ENCODE measurements at regions not wholly inside any gene's neighbourhood (a gene's known extent, or its start where the extent isn't known, plus 50 kb on each side); places are given as distances from the start of the nearest gene placed in this dataset.
A peak's percentile ranks its signal among the peaks of the same experiment; 100 is the strongest.
"Not testable (repeated sequence)": the region's sequence is repeated elsewhere in the genome, so short reads cannot be mapped to it uniquely, and the experiment has no call there.

- DNase-seq (ENCODE audit: low read depth in 2 of 2): no peak
Measured at GRCh38 chr13:30065181-30065580, 214.8 kb upstream of the UBL3 start.

GRCh38 chr13:30063892-30064291 is 213.5 kb upstream of the UBL3 start:
- DNase-seq (ENCODE audit: low read depth in 2 of 2): no peak

GRCh38 chr13:30061217-30061616 is 210.8 kb upstream of the UBL3 start:
- no peak for DNase-seq (ENCODE audit: low read depth in 2 of 2)

GRCh38 chr13:30058429-30058828 is 208.0 kb upstream of the UBL3 start:
- DNase-seq (ENCODE audit: low read depth in 2 of 2): no peak

DNA sequence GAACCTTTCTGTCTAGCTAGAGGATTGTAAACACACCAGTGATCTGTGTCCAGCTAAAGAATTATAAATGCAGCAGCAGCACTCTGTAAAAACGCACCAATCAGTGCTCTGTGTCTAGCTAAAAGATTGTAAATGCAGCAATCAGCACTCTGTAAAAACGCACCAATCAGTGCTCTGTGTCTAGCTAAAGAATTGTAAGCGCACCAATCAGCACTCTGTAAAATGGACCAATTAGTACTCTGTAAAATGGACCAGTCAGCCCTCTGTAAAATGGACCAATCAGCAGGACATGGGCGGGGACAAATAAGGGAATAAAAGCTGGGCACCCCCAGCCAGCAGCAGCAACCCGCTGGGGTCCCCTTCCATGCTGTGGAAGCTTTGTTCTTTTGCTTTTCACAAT is 204.1 kb upstream of the UBL3 start:
- DNase-seq (ENCODE audit: low read depth in 2 of 2): not testable (repeated sequence)

- no peak for DNase-seq (ENCODE audit: low read depth in 2 of 2)
Measured at GRCh38 chr13:30053939-30054338, 203.5 kb upstream of the UBL3 start.

- DNase-seq (ENCODE audit: low read depth in 2 of 2): no peak
Measured at GRCh38 chr13:30052120-30052519, 201.7 kb upstream of the UBL3 start.

DNA sequence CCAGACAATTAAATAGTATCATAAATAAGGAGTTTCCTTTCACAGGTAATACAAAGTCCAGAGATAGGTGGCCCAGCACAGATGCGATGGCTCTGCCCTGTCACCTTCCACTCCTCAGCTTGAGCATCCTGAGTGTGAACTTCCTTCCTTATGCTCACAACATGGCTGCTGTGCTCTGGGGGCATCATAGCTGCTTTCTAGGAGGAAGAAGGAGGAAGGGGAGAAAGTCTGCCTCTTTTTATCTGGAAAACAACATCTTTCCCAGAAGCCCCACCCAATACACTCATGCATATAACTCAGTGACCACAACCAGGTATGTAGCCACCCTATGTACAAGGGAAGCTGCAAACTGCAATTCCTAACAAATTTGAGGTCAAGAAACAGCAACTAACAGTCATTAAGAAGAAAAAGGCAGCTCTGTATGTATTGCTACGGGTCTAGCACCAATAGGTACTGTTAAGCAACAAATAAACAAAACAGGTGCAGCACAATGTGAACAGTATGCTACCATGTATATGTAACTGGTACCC is 201.2 kb upstream of the UBL3 start:
- no peak for DNase-seq (ENCODE audit: low read depth in 2 of 2)

GRCh38 chr13:30049692-30050091 is 199.3 kb upstream of the UBL3 start:
- DNase-seq (ENCODE audit: low read depth in 2 of 2): no peak

DNA sequence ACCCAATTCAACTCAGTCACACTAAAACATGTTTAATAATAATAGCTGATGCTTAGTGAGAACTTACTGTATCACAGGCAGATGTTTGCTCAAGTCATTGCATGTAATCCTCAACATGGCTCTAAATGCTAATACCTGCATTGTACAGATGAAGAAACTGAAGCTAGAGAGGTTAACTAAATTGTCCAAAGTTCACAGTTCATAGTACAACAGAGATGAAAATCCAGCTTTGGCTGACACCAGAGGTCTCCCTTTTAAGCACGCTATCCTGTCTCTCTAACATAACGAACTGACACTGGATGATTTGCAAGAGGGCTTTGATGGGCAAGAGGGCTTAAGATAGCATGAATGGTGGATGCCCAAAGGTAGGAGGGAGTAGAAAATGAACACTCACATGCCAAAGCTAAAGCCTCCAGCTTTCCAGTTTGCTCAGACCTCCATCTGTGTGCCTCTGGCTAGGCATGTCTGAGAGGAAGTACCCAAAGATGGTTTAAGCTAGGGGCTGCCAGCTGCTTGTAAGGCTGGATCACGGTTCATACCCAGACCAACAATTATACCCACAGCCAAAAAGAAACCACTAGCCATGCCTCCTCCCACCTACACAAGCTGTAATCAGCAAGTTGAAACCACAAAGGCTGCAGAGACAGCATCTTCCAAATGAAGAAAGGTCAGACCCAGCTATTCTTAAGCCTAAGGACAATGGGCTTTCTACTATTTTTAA is 196.9 kb upstream of the UBL3 start:
- DNase-seq (ENCODE audit: low read depth in 2 of 2): no peak

GRCh38 chr13:30045916-30046704 is 195.7 kb upstream of the UBL3 start:
- peak in 1 of 2 experiments; percentile 37 for DNase-seq (ENCODE audit: low read depth in 2 of 2)

GRCh38 chr13:30044932-30045331 is 194.5 kb upstream of the UBL3 start:
- DNase-seq (ENCODE audit: low read depth in 2 of 2): no peak

- DNase-seq (ENCODE audit: low read depth in 2 of 2): no peak
Measured at GRCh38 chr13:30043631-30043925, 193.2 kb upstream of the UBL3 start.

- no peak for DNase-seq (ENCODE audit: low read depth in 2 of 2)
Measured at GRCh38 chr13:30042891-30043630, 192.6 kb upstream of the UBL3 start.

- DNase-seq (ENCODE audit: low read depth in 2 of 2): no peak
Measured at GRCh38 chr13:30042272-30042671, 191.9 kb upstream of the UBL3 start.

- no peak for DNase-seq (ENCODE audit: low read depth in 2 of 2)
Measured at GRCh38 chr13:30039511-30039911, 189.1 kb upstream of the UBL3 start.

DNA sequence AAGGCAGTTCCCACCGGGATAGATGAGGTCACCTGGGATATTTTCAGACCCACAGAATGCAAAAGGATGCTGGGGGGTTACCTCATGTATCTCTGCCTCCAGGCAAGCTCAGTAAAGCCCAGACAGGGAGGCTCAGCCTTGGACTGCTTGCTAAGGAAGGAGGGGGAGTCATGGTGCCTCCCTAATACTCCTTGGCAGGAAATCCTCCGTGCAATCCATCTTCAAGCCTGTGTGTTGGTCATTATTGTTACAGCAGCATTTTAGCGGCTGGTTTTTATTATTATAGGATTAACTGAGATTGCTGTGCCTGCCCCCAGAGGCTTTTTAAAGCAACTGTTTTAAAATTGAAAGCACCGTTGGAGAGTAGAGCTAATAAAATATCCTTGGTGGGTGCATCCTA is 188.5 kb upstream of the UBL3 start:
- DNase-seq (ENCODE audit: low read depth in 2 of 2): peak; percentile 43 to 49

DNA sequence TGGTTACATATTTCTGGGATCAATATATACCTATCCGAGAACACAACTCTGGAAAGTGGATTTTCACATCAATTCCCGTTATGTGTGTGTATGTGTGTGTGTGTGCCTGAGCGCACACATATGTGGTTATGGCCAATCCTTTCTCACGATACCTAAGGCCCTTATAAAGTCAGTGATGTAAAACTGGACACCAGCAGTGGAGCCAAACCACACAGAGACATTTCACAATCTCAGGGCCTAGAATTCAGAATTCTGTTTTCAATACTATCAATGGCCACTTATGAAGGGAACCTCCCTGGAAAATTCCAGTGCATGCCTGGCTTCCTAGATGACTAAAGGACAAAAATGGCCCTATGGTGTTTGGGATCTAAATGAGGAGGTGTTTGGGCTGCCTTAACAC is 187.3 kb upstream of the UBL3 start:
- no peak for DNase-seq (ENCODE audit: low read depth in 2 of 2)

DNA sequence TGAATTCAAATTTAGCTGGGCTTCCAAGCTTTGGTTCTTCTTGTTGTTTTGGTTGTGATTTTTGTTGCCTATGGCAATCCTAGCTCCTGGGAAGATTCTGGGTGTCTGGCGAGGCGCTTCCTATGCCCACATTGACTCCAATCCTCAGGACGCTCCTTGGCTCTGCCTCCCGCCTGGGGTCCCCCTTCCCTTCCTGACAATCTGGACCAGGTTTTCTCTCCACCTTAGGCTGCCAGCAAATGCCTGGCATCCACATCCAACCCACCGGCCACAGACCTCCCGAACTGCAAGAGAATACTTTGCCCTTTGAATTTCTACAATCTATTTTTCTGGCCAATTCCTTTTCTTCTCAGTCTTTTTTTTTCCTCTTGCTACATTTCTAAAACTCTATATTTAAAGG is 186.9 kb upstream of the UBL3 start:
- DNase-seq (ENCODE audit: low read depth in 2 of 2): no peak

DNA sequence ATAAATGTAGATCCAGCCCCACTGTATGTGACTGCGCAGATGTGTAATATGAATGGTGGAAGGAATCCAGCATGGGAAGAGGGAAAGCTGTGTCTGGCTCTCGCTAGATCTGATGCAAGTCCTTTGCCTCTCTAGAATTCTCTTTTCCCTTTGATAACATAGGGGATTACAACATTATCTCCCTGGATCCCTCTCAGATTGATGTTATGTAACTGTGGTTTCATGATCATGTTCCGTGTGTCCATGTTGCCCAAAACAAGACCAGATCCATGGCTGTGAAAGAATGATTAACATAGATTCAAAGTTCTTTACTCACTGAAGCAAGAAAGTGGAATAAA is 184.0 kb upstream of the UBL3 start:
- peak; percentile 61 to 62 for DNase-seq (ENCODE audit: low read depth in 2 of 2)

DNA sequence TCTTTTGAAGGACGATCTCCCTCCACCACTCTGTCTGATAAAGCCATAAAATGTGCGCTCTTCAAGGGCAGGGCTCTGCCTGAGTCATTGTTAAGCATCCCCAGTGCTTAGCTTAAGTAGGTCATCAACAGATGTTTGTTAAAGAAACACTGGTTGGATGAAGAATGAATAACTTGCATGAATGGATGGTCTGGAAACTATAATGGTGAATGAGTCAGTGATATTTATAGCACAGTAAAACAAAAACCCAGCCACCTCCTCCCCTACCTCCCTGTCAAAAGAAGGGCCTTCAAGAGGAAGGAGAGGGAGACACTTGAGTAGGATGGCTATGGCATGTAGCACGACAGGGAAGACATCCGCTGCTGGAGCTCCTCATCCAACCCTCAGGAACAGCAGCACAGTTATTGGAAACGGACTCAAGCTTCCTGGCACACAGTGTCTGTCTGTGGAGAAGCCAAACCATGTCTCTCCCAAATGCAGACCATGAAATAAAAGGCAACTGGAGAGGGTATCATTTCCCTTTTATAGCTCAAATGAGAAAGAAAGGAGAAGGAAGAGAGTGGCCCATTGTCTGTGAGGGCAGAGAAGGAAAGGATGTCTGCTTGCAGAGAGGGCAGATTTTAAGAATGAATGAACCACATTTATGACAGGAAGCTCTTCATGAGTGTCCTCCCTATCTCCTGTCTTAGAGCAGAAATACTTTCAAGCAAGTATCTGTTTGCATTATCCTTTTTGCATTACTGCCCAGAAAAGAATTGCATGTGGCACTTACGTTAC is 183.5 kb upstream of the UBL3 start:
- peak; percentile 86 to 89 for DNase-seq (ENCODE audit: low read depth in 2 of 2)

- DNase-seq (ENCODE audit: low read depth in 2 of 2): no peak
Measured at GRCh38 chr13:30032263-30032662, 181.8 kb upstream of the UBL3 start.

Data from fibroblast of skin of left biceps (primary cell).